Adrenal gland (tissue), 5 donors: ENCODE measurements at regions not wholly inside any gene's neighbourhood (a gene's known extent, or its start where the extent isn't known, plus 50 kb on each side); places are given as distances from the start of the nearest gene placed in this dataset.

Experiments
- CTCF ChIP-seq, 6 experiments: fragments of 450-650 bp in 4 of 6; fragments of 200-600 bp in 2 of 6; sonication (generic) in 1 of 6; IDR thresholded peaks; 1 replicate in 5 of 6; 2 replicates in 1 of 6; pipeline versions ENCODE4 v1.5.1 to v1.8.0; 2016 to 2021; ENCODE audit warnings: antibody characterized with exemption in 6 of 6, mild to moderate bottlenecking in 2 of 6, moderate library complexity in 1 of 6
- POLR2A ChIP-seq, 2 donors: fragments of 450-650 bp; IDR thresholded peaks; one replicate each; pipeline ENCODE4 v1.6.1; 2017; ENCODE audit warnings: antibody characterized with exemption in 2 of 2, mild to moderate bottlenecking in 2 of 2, moderate library complexity in 1 of 2
- donor health status: DM: no; HTN: no; CAD: no.

GRCh38 chr5:143759396-143760130 lies 52.4 kb upstream of the HMHB1 start:
- TF ChIP-seq CTCF (IDR thresholded peaks at IDR 0.05) (no peak), POLR2A (IDR thresholded peaks at IDR 0.05) (no peak)
